ENCODE measurements at regions not wholly inside any gene's neighbourhood (a gene's known extent, or its start where the extent isn't known, plus 50 kb on each side); places are given as distances from the start of the nearest gene placed in this dataset.

DNA sequence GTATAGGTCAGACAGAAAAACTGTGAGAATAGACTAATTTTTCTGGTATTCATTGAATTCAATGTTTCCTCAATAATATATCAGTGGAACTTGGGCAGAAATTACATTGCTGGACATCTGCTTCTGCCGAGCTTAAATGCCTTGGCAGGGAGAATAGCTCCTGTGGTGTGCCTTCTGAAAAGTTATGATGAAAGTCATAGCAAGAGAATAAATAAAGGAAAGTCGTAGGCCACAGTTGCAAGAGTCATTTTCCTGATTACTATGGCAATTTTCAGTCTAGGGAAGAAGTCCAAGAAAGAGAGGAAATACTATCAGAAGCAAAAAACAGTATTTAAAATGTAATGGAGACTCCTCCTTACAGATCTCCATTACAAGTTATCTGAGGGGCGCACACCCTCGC, 1596.1 kb upstream of the WWC1 start:
- TF ChIP-seq POLR2A (IDR thresholded peaks at IDR 0.05): no peak
- TF ChIP-seq, protein P1, sequence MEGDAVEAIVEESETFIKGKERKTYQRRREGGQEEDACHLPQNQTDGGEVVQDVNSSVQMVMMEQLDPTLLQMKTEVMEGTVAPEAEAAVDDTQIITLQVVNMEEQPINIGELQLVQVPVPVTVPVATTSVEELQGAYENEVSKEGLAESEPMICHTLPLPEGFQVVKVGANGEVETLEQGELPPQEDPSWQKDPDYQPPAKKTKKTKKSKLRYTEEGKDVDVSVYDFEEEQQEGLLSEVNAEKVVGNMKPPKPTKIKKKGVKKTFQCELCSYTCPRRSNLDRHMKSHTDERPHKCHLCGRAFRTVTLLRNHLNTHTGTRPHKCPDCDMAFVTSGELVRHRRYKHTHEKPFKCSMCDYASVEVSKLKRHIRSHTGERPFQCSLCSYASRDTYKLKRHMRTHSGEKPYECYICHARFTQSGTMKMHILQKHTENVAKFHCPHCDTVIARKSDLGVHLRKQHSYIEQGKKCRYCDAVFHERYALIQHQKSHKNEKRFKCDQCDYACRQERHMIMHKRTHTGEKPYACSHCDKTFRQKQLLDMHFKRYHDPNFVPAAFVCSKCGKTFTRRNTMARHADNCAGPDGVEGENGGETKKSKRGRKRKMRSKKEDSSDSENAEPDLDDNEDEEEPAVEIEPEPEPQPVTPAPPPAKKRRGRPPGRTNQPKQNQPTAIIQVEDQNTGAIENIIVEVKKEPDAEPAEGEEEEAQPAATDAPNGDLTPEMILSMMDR (IDR thresholded peaks at IDR 0.05 in 8 of 11, conservative IDR thresholded peaks at IDR 0.05 in 3 of 11): no peak
- no peak for TF ChIP-seq POLR2AphosphoS5 (IDR thresholded peaks at IDR 0.05)
